ENCODE measurements at regions not wholly inside any gene's neighbourhood (a gene's known extent, or its start where the extent isn't known, plus 50 kb on each side); places are given as distances from the start of the nearest gene placed in this dataset.

DNA sequence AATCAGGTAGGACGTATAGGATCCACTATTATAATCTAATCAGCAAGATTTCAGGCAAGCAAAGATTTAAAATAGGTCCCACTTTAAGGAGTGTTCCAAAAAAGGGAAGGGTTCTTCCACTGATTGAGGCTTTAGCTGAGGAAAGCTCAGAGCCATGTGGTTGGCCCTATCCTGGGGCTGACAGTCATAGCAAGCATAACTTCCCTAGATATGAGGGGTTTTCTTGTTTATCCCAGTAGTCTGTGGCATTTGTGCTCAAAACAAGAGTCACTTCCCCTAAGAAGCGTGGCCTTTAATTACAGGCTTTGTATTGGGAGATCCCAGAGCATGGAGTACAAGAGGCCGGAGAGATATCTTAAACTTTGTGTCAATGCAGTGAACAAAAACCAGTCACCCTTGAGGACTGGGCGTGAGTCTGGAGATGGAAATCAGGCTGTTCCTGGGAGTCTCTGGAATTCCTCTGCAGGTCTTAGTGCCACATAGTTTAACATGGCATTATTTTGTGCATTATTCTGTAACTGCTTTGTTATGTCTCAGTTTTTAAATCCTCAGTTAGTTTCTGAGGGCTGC, 136.9 kb upstream of the FBXO11 start:
- TF ChIP-seq, protein P1, sequence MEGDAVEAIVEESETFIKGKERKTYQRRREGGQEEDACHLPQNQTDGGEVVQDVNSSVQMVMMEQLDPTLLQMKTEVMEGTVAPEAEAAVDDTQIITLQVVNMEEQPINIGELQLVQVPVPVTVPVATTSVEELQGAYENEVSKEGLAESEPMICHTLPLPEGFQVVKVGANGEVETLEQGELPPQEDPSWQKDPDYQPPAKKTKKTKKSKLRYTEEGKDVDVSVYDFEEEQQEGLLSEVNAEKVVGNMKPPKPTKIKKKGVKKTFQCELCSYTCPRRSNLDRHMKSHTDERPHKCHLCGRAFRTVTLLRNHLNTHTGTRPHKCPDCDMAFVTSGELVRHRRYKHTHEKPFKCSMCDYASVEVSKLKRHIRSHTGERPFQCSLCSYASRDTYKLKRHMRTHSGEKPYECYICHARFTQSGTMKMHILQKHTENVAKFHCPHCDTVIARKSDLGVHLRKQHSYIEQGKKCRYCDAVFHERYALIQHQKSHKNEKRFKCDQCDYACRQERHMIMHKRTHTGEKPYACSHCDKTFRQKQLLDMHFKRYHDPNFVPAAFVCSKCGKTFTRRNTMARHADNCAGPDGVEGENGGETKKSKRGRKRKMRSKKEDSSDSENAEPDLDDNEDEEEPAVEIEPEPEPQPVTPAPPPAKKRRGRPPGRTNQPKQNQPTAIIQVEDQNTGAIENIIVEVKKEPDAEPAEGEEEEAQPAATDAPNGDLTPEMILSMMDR (IDR thresholded peaks at IDR 0.05): no peak
- no peak for DNase-seq
- Histone ChIP-seq H3K27me3 (no peaks in the 10 kb centered on the region), H3K9ac (ENCODE audit: low read depth in 2 of 2, low read length in 2 of 2) (no peak overlapping the region), H3K4me3 (no peak overlapping the region), H3K36me3 (no peaks in the 10 kb centered on the region), H3K4me1 (no peaks in the 10 kb centered on the region), H3K27ac (no peak overlapping the region), H3K9me3 (no peaks in the 10 kb centered on the region)
- intact Hi-C loops (cut with DNase I): no loop called here

DNA sequence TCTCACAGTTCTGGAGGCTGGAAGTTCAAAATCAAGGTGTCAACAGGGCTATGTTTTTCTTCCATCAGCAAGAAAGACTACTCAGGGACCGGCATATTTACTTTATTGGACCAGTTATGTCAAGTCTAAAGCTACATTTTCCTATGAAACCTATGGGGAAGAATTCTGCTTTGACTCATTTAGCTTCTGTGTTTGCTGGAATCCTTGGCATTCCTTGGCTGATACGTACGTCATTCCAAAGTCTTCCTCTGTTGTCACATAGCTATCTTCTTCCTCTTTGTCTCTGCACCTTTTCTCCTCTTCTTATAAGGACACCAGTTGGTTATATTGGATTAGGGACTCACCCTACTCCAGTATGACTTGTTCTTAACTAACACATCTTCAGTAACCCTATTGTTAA, 137.4 kb upstream of the FBXO11 start:
- TF ChIP-seq, protein P1 (IDR thresholded peaks at IDR 0.05): no peak
- Histone ChIP-seq H3K4me1 (no peaks in the 10 kb centered on the region), H3K9me3 (no peaks in the 10 kb centered on the region), H3K36me3 (no peaks in the 10 kb centered on the region), H3K27me3 (no peaks in the 10 kb centered on the region), H3K4me3 (no peak overlapping the region), H3K27ac (no peak overlapping the region), H3K9ac (ENCODE audit: low read depth in 2 of 2, low read length in 2 of 2) (no peak overlapping the region)
- intact Hi-C loops (cut with DNase I): no loop called here
- DNase-seq: no peak

DNA sequence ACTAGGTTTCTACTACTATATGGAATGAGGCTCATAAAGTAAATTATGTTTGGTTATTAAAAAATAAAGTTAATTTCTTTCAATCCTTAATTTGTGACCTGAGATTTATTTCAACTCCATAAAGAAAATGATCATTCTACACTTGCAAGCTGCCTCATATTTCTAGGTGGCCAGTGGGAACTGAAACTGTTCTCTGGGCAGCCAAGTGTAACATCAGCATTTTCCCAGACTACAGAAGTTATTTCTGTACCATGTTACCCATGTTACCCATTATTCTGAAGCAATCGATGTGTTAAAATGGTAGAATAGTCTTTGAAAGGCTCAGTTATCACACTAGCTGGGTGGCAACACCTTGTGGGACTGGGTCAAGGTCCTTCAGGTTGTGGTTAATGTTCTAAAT, 139.3 kb upstream of the FBXO11 start:
- H3K27me3 ChIP-seq: no peaks in the 10 kb centered on the region
- TF ChIP-seq, protein P1 (IDR thresholded peaks at IDR 0.05): no peak
- no peak overlapping the region for H3K9ac ChIP-seq (ENCODE audit: low read depth in 2 of 2, low read length in 2 of 2)
- H3K4me1 ChIP-seq: no peaks in the 10 kb centered on the region
- DNase-seq: no peak
- H3K36me3 ChIP-seq: no peaks in the 10 kb centered on the region
- H3K9me3 ChIP-seq: no peaks in the 10 kb centered on the region
- H3K4me3 ChIP-seq: no peak overlapping the region
- intact Hi-C loops (cut with DNase I): no loop called here
- no peak overlapping the region for H3K27ac ChIP-seq

DNA sequence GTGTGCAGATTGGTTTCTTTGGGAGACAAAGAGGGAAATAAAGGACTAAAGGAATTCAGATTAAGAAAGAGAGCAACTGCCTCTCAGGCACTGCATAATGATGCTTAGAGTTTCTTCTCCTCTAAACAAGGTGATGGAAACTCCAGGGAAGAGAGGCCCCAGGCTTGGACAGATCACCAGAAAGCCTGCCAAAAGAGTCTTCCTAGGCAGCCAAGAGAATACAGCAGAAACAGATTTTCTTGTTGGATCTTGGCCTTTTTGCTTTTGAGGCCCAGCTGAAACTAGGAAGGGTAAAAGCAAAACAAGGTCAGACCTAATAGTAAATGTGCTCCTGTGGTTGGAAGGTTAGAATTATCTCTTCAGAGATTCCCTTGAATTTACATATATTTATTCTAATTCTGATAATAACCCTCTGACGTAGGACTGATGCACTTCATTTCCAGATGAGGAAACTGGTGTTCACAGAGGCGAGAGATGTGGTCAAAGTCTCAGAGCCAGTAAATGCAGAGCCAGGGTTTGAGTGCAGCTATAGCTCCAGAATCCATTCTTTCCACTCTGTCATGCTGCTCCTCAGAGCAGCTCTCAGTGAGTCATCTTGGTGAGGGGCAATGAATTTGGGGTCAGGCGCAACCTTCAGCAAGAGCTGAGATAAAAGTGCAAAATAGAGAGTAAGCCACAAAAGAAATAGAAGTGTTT, 142.3 kb upstream of the FBXO11 start:
- TF ChIP-seq, protein P1 (IDR thresholded peaks at IDR 0.05): no peak
- no peak overlapping the region for H3K4me3 ChIP-seq
- intact Hi-C loops (cut with DNase I): no loop called here
- H3K4me1 ChIP-seq: no peaks in the 10 kb centered on the region
- H3K9ac ChIP-seq (ENCODE audit: low read depth in 2 of 2, low read length in 2 of 2): no peak overlapping the region
- no peak for DNase-seq
- no peaks in the 10 kb centered on the region for H3K9me3 ChIP-seq
- H3K27ac ChIP-seq: no peak overlapping the region
- no peaks in the 10 kb centered on the region for H3K36me3 ChIP-seq
- no peaks in the 10 kb centered on the region for H3K27me3 ChIP-seq

DNA sequence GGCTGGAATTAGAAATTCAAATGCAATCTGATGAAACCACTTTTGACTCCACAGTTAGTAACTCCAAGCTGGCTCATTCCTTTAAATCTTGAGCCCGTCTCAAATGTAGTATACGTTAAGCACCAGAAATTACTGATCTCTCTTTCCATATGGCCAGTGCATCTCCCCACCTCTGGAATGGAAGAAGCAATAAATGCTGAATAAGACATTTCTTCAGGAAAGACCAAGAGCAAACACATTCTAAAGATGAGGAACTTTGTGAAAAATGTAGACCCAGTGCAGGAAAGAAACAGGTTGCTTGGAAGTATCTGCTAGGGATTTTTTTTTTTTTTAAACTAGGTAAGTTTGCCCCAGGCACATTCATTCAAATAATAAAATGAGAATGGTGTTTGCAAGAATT, 143.1 kb upstream of the FBXO11 start:
- Histone ChIP-seq H3K27me3 (no peaks in the 10 kb centered on the region), H3K9me3 (no peaks in the 10 kb centered on the region), H3K36me3 (no peaks in the 10 kb centered on the region), H3K27ac (no peak overlapping the region), H3K4me1 (no peaks in the 10 kb centered on the region), H3K4me3 (no peak overlapping the region), H3K9ac (ENCODE audit: low read depth in 2 of 2, low read length in 2 of 2) (no peak overlapping the region)
- TF ChIP-seq, protein P1 (IDR thresholded peaks at IDR 0.05): no peak
- intact Hi-C loops (cut with DNase I): no loop called here
- no peak for DNase-seq

All from colonic mucosa (tissue), 4 donors.